Putamen (tissue), 1 donor: ENCODE measurements at regions not wholly inside any gene's neighbourhood (a gene's known extent, or its start where the extent isn't known, plus 50 kb on each side); places are given as distances from the start of the nearest gene placed in this dataset.
"Not testable (repeated sequence)": the region's sequence is repeated elsewhere in the genome, so short reads cannot be mapped to it uniquely, and the experiment has no call there.

ENCODE experiments used
- DNase-seq: peaks from one replicate; pipeline ENCODE4 v3.0.0-alpha.2; 2016; ENCODE audit warnings: low spot score

GRCh38 chr9:88280816-88281382 lies 107.3 kb upstream of the SPIN1 start:
- DNase-seq = peak; percentile 7

GRCh38 chr9:88278036-88278435 lies 110.2 kb upstream of the SPIN1 start:
- no peak for DNase-seq

- DNase-seq = no peak
These were observed 114.2 kb upstream of the SPIN1 start for GRCh38 chr9:88274078-88274477.

DNA sequence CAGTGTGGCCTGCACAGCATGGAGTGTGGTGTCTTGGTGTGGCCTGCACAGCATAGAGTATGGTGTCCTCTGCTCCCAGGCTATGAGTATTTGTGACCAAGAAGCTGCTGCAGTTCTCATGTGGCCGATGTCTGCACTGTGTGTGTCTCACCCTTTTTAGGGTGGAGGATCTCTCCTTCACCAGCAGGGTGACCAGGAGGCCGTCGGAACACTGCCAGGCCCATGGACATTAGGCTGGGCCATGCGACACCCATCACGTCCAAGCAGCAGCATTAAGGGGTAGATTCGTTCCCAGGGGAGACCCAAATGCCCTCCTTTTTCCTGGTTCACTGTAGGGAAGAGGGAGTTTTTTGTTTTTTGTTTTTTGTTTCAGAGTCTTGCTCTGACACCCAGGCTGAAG lies 115.3 kb upstream of the SPIN1 start:
- DNase-seq = no peak

- DNase-seq = no peak
These were observed 117.8 kb upstream of the SPIN1 start for GRCh38 chr9:88270413-88270812.

DNA sequence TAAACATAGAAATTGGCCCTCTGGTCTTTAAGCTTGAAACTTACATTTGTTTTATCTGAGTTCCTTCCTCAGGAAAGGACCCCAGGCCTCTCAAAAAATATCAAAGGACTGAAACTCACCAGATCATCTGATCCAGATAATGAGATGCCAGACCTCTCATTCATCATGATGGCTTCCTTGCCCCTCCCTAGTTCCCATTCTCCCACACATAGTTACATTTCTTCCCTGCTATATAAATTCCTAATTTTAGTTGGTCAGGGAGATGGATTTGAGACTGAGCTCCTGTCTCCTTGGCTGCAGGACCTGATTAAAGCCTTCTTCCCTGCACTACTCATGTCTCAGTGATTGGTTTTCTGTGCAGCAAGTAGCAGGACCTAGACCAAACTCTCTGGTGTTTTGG lies 119.4 kb upstream of the SPIN1 start:
- no peak for DNase-seq

- DNase-seq = no peak
These were observed 121.0 kb upstream of the SPIN1 start for GRCh38 chr9:88267283-88267682.

DNA sequence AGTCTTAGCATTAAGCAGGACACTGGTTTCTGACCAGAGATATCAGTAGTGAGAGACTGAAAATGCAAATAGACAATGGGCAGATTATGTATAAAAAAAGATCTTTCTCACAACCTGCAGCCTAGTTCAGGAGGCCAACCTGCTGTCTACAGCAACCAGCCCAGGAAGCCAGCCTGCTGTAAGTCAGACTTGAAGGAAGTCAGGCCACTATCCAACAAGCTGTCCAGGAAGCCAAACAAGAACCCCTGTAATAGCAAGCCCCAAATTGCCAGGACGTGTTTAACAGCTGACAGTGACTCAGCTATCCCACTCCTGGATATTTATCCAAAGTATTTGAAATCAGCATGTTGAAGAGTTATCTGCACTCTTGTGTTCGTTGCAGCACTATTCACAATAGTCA lies 121.8 kb upstream of the SPIN1 start:
- DNase-seq = no peak

- no peak for DNase-seq
These were observed 120.7 kb upstream of the SPATA31C2 start for GRCh38 chr9:88259001-88259400.

- DNase-seq = no peak
These were observed 120.3 kb upstream of the SPATA31C2 start for GRCh38 chr9:88258601-88259000.

DNA sequence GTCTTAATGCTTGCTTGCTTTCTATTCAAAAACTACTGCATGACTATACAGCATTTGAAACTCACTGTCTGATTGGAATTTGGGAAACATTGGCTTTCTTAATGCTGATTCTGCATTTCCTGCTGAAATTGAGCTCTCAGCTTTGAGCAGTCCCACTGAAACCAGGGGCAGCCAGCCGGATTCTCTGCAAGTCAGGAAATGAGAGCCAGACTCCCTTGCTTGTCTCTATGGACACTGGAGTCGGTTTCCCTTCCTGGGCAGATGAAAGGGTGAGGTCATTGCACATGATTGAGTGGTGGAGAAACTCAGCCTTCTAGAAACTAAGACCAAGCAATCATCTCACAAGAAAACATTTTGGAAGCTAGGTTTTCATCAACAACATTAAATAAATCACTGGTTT lies 119.7 kb upstream of the SPATA31C2 start:
- no peak for DNase-seq

GRCh38 chr9:88256216-88256615 lies 117.9 kb upstream of the SPATA31C2 start:
- DNase-seq = no peak

- not testable (repeated sequence) for DNase-seq
These were observed 117.5 kb upstream of the SPATA31C2 start for GRCh38 chr9:88255806-88256205.

DNA sequence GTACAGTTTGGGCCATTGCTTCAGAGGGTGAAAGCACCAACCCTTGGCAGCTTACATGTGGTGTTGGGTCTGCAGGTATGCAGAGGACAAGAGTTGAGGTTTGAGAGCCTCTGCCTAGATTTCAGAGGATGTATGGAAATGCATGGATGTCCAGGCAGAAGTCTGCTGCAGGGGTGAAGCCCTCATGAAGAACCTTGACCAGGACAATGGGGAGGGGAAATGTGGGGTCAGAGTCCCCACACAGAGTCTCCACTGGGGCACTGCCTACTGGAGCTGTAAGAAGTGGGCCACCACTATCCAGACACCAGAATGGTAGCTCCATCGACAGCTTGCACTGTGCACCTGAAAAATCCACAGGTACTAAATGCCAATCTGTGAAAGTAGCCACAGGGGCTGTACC lies 113.6 kb upstream of the SPATA31C2 start:
- DNase-seq = no peak

DNA sequence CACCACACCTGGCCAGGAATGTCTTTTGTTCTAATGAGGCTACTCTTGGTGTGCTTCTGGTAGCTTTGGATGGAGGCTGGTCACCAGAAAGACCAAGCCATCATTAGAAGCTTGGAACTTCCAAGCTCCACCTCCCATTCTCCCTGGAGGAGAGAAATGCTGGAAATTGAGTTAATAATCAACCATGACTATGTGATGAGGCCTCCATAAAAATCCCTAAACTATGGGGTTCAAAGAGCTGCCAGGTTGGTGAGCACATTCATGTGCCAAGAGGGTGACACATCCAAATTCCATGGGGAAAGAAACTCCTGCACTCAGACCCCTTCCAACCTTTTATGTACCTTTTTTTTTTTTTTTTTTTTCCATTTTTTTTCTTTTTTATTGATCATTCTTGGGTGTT lies 105.5 kb upstream of the SPATA31C2 start:
- no peak for DNase-seq

DNA sequence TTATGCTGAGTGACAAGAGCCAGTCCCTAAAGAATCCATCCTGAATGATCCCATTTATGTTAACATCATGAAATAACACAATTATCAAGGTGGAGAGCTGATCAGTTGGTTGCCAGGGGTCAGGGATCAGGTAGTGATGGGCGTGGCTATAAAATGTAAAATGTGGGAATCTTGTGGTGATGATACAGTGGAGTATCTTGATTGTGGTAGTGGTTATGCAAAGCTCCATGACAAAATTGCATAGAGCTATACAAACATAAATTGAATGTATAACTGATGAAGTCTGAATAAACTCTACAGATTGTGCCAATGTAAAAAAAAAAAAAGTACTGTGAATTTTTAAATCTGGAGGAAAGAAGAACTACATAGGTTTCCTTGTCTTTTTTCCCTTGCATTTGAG lies 104.6 kb upstream of the SPATA31C2 start:
- no peak for DNase-seq

DNA sequence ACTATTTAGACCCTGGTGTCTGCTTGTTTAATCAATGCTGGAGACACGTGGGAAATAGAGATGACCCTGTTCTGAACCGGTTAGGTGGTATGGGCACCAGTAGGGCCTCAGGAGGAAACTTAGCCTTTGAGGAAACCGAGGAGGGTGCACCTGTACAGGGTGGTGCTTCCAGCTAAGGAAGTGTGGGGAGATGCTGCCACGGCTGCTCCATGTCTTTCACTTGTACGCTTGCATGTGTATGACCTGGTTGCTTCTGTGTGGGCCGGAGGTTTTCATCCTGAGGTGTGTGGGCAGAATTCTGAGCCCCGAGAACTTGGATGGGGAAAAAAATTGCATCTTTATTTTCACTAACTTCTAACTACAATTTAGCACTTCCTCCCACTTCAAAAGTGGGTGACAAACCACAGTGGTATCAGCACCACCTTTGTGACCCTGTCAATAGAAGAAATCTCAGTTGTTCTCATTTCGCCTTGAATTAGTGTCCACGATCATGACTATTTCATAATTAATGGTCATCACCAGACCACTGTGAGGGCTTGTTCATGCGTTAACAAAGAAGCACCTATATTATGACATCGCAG lies 99.8 kb upstream of the SPATA31C2 start:
- DNase-seq = no peak

- no peak for DNase-seq
These were observed 99.2 kb upstream of the SPATA31C2 start for GRCh38 chr9:88237479-88237961.

DNA sequence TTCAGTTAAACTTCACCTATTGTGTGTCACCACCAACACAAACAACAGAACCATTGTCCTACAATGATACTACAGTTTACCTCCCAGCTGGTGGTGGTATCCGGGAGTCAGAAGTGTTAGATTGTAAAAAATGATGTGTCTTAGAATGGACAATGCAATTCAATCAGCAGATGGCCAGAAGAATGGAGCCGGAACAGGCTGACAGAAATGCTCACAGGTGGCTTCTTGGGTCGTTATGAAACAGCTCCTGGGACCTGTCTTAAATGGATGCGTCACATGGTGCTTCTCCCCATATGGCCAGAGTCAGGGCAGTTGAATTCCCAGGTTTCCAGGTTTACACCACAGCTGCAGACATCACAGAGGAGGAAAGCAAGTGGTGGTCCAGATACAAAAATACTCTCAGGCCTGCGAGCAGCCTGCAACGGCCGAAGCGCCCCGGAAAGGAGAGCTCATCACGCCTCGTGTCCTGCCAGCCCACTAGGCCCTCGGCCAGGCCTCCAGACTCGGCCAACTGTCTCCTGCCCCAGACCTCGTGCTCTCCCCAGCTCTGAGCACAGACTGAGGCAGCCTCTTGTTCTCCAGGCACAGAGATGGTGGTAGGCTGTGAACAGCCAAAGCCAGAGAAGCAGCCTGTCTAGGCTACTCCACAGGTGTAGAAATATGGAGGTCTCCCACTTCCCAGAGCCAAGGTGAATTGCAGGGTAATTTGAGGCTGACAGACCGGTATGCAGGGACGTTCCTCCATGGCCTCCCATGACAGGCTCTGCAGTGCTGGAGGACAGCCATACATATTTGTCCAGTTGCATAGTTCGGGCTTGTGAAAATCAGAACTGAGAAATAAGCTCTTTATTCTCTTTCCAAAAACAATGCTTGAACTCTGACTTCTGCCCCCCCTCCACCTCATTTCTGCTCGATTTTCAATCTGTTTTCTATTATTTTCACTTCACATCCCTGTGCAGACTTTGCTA lies 98.5 kb upstream of the SPATA31C2 start:
- DNase-seq = peak; percentile 34

GRCh38 chr9:88235615-88236014 lies 97.3 kb upstream of the SPATA31C2 start:
- DNase-seq = no peak

GRCh38 chr9:88234114-88234513 lies 95.8 kb upstream of the SPATA31C2 start:
- no peak for DNase-seq

DNA sequence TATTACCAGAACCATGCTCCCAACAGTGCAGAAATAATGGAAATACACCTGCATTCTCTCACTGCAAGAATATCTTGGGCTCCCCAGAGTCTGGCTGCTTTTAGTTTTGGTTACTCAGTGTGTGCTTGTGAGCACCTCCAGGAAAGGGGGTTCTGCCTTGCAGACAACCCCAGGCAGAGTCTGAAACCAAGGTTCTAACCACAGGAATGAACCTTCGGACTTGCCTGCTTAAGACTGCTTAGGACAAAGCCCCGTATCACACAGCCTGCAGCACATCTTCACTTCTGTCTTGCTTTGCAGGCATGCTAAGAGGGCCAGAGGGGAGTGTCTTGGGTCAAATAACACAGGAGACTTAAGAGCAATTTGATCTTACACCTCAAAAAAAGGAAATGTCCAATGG lies 94.8 kb upstream of the SPATA31C2 start:
- DNase-seq = no peak

GRCh38 chr9:88230612-88231011 lies 92.3 kb upstream of the SPATA31C2 start:
- DNase-seq = no peak
